C1 segment of cervical spinal cord (tissue), 14 donors: ENCODE measurements at regions not wholly inside any gene's neighbourhood (a gene's known extent, or its start where the extent isn't known, plus 50 kb on each side); places are given as distances from the start of the nearest gene placed in this dataset.
"Not testable (repeated sequence)": the region's sequence is repeated elsewhere in the genome, so short reads cannot be mapped to it uniquely, and the experiment has no call there.

Experiments used
- DNase-seq, 14 donors: peaks; one replicate each; lab custom pipeline; 2025; lab: John Stamatoyannopoulos, UW

DNA sequence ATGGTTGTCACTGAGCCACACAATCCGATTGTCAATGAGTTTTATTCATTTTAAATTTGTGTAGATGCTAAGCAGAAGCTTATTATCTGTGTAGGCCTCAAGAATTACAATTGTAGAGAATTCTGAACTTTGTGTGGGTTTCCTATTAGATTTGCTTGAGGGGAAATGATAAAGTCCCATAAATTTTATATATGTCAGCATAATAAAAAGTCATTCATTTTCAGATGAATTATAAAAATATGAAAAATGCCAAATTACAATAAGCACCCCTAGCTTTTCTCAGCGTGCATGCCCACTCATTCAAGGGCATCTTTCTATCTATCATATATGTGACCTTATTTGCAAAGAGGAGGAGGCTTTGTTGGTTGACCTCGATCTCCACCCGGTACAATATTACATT, 1041.1 kb upstream of the FOXG1 start:
- no peak for DNase-seq

- DNase-seq = no peak
These were observed 1039.3 kb upstream of the FOXG1 start for GRCh38 chr14:27727251-27727770.

DNA sequence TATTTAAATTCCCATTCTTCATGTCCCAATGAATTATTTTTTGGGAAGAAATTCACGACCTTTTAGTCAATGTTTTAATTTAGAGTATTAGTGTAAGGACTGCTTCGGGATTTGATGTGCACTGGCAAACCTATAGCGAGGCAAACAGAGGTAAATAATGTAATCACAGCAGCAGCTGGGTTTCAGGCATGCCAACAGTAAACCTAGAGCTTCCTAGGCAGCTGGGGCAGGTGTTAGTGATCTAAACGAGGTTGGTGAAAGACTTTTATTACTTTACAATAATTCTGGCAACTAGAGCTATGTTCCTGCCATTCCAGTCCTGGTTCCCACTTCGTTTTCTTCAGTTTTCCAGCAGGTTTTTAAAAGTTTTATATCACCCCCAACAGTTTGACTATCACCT, 1036.4 kb upstream of the FOXG1 start:
- no peak for DNase-seq

DNA sequence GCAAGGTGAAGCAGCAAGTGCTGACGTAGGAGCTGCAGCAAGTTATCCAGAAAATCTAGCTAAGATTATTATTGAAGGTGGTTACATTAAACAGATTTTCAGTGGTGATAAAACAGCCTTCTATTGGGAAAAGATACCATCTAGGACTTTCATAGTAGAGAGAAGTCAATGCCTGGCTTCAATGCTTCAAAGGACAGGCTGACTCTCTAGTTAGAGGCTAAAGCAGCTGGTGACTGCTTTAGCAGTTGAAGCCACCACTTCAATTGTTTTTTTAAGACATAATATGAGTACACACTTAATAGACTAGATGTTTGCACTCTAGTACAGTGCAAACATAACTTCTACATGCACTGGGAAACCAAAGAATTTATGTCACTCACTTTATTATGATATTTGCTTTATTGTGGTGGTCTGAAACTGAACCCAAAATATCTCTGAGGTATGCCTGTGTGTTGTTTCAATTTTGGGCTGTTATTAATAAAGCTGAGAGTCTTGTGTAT, 1026.9 kb upstream of the FOXG1 start:
- DNase-seq = no peak

DNA sequence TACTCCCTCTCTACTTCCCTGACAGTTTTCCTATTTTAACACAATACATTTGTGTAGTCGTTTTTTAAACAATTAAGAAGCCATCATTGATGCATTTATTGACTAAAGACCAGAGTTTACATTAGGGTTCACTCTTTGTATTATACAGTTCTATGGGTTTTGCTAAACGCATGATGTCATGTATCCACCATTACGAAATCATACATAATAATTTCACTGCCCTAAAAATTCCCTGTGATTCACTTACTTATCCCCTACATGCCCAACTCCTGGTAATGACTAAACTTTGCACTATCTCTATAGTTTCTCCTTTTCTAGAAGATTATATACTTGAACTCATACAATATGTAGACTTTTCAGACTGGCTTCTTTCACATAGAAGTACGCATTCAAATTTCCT, 1016.5 kb upstream of the FOXG1 start:
- no peak for DNase-seq

GRCh38 chr14:27757642-27758041, 1008.9 kb upstream of the FOXG1 start:
- DNase-seq = not testable (repeated sequence)

- not testable (repeated sequence) for DNase-seq
These were observed 1006.2 kb upstream of the FOXG1 start for GRCh38 chr14:27760367-27760766.

- not testable (repeated sequence) for DNase-seq
These were observed 967.2 kb upstream of the FOXG1 start for GRCh38 chr14:27799066-27800028.

DNA sequence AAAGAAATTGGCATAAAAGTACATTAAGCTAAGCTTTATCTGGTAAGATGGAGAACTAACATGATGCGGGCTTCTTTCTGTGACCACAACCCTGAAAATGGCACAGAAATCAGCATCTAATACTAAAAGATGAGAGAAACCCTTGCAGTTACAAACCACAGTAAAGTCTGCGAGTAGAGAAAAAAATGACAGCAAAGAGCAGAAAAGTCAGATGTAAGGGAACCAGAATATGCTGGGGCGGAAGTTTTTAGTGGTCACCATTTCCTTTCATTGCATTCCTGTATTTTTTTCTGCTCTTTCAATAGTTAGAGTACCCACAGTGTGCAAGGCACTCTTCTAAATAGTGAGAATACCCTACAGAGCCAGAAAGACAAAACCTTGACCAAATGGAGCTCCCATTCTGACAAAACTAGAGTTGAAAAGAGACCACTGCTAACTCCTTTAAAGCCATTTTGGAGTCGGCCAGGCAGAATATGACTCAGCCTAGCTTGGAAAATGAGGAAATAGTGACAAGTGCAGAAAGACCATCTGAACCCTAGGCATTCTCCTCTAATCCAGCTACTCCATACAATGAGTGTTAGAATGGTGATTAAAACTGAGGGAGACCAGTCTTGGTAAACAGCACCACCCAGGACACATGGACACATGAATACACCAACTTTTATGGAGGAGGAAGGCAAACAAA, 948.7 kb upstream of the FOXG1 start:
- DNase-seq = not testable (repeated sequence)

DNA sequence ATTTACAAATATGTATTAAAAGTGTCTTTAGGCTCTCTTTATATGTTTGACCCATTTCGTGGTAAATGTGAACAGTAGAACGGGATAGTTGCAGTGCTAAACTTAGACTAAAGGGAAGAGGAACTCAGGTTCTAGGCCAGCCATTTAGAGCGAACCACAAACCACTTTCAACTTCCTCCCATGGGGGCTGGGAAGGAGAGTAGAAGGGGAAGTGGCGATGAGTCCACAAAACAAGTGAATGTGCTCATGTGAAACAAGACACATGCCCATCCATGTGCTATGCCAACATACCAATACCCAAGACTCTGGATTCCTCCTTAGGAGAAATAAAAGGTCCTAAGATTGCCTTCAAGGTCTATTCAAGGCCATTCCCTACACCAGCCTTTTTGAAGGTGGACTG, 940.4 kb upstream of the FOXG1 start:
- peak in 5 of 14 donors; percentile 2 to 15 (median 6) for DNase-seq

DNA sequence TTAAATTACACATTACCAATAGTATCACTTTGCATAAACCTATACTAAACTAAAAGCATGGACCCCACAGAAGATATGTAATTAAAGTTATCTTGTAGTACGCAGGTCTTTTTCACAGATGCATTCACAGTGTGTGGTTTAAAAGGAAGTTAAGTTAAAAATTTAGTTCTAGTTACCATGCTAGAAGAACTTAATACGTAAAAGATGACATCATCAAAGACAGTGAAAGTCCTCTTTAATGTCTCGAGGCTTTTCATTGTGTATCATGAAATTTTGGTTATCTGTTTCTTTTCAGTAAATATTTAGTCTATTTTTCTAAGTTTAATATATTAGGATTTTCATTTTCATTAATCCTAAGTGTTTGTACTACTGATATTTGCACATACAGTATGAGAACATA, 934.6 kb upstream of the FOXG1 start:
- DNase-seq = not testable (repeated sequence)

DNA sequence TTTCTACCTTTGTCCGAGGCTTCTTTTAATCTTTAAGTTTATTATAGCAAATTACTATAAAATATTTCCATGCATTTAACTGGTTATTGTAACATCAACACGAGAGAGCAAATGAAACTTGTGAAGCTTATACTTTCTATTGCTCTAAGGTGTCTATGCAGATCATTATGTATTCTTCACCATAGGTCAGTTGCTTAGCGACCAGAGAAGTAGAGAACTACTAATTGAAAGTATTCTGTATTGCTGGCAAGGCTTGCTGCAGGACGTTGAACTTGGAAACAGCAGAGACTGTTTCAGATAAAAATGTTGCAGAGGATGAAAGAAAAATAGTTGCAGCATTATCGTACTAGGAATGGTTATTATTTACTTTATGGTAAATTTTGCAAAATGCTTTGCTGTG, 933.6 kb upstream of the FOXG1 start:
- DNase-seq = not testable (repeated sequence)

GRCh38 chr14:27836386-27836785, 930.2 kb upstream of the FOXG1 start:
- no peak for DNase-seq

DNA sequence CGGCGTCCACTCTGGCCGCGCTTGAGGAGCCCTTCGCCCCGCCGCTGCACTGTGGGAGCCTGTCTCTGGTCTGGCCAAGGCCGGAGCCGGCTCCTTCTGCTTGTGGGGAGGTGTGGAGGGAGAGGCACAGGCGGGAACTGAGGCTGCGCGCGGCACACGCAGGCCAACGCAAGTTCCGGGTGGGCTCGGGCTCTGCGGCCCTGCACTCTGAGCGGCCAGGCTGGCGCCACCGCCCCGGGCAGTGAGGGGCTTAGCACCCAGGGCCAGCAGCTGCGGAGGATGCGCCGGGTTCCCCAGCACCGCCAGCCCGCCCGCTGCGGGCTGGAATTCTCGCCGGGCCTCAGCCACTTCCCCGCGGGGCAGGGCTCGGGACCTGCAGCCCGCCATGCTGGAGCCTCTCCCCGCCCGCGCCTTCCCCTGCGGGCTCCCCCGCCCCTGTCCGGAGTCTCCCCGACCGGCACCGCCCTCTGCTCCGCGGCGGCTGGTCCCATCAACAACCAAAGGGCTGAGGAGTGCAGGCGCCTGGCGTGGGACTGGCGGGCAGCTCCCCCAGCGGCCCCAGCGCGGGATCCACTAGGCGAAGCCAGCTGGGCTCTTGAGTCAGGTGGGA, 921.2 kb upstream of the FOXG1 start:
- DNase-seq = no peak

- no peak for DNase-seq
These were observed 920.7 kb upstream of the FOXG1 start for GRCh38 chr14:27845902-27846301.

GRCh38 chr14:27847480-27847879, 919.1 kb upstream of the FOXG1 start:
- not testable (repeated sequence) for DNase-seq

- not testable (repeated sequence) for DNase-seq
These were observed 917.4 kb upstream of the FOXG1 start for GRCh38 chr14:27849193-27849592.

GRCh38 chr14:27862684-27863083, 903.9 kb upstream of the FOXG1 start:
- DNase-seq = no peak

GRCh38 chr14:27863166-27863565, 903.4 kb upstream of the FOXG1 start:
- DNase-seq = no peak

DNA sequence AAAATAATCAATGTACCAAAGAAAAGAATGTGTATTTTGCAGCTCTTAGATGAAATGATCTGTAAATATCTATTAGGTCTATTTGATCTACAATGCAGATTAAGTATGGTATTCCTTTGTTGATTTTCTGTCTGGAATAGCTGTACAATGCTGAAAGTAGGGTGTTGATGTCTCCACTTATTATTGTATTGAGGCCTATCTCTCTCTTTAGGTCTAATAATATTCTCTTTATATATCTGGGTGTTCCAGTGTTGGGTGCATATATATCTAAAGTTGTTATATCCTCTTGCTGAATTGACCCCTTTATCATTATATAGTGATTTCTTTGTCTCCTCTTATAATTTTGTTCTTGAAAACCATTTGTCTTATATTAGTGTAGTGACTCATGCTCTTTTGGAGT, 885.5 kb upstream of the FOXG1 start:
- DNase-seq = no peak

- no peak for DNase-seq
These were observed 884.9 kb upstream of the FOXG1 start for GRCh38 chr14:27881646-27882045.

GRCh38 chr14:27886256-27886655, 880.3 kb upstream of the FOXG1 start:
- DNase-seq = no peak
